IMR-90 (cell line): ENCODE measurements at regions not wholly inside any gene's neighbourhood (a gene's known extent, or its start where the extent isn't known, plus 50 kb on each side); places are given as distances from the start of the nearest gene placed in this dataset.

ENCODE experiments used
- ATAC-seq: fragments of 200-7000 bp; cut with Tn5 transposase; 2 replicates; pipeline ENCODE4 v1.9.1; 2020; ENCODE audit warnings: low read depth, mild to moderate bottlenecking, moderate library complexity
- BruUV-seq: library from RNA; stranded (reverse); fragments of 400-500 nt; replicated peaks from 2 replicates; lab custom pipeline; 2021; lab: Mats Ljungman, UMichigan
- CTCF ChIA-PET: fragments of 300-600 bp; formaldehyde crosslinking; extraction: SDS; loops from one replicate; lab custom pipeline; 2021; ENCODE audit warnings: antibody characterized with exemption; lab: Yijun Ruan, JAX
- POLR2A ChIA-PET: fragments of 300-600 bp; sonication (Branson Sonifier 250); formaldehyde crosslinking; loops from one replicate; lab custom pipeline; 2022; ENCODE audit warnings: antibody characterized with exemption; ENCODE audit not compliant: unreplicated experiment; lab: Charles Lee
- DNase-seq: peaks from one replicate; pipeline ENCODE4 v3.0.0; 2013
- H2AFZ ChIP-seq: replicated peaks from 2 replicates; pipeline ENCODE3; 2013; ENCODE audit warnings: low read length, mild to moderate bottlenecking; ENCODE audit not compliant: poor library complexity
- H2AK5ac ChIP-seq: 2 replicates; pipeline ENCODE4 v1.6.1; 2013; ENCODE audit warnings: low read depth, low read length, inconsistent platforms
- H2AK9ac ChIP-seq: replicated peaks from 2 replicates; pipeline ENCODE3; 2013; ENCODE audit warnings: mild to moderate bottlenecking, low read depth, low read length, moderate library complexity; ENCODE audit not compliant: poor library complexity
- H2BK120ac ChIP-seq: 2 replicates; pipeline ENCODE4 v1.6.1; 2013; ENCODE audit warnings: low read depth, low read length, inconsistent platforms
- H2BK15ac ChIP-seq: 3 replicates; pipeline ENCODE4 v1.6.1; 2013; ENCODE audit warnings: low read depth, low read length, inconsistent platforms
- H2BK20ac ChIP-seq: 2 replicates; pipeline ENCODE4 v1.6.1; 2013; ENCODE audit warnings: low read depth, mild to moderate bottlenecking, inconsistent platforms, low read length, moderate library complexity
- H2BK5ac ChIP-seq: 2 replicates; pipeline ENCODE4 v1.6.1; 2013; ENCODE audit warnings: mild to moderate bottlenecking, low read depth, low read length, inconsistent platforms; ENCODE audit not compliant: poor library complexity, severe bottlenecking
- H3K14ac ChIP-seq: replicated peaks from 2 replicates; pipeline ENCODE4 v1.6.1; 2013; ENCODE audit warnings: low read depth, low read length, inconsistent platforms
- H3K18ac ChIP-seq: 2 replicates; pipeline ENCODE4 v1.6.1; 2013; ENCODE audit warnings: low read depth, low read length, control low read depth
- H3K23ac ChIP-seq: 2 replicates; pipeline ENCODE4 v1.6.1; 2013; ENCODE audit warnings: low read depth, low read length, inconsistent platforms
- H3K27ac ChIP-seq: 2 replicates; pipeline ENCODE4 v1.5.1; 2013; ENCODE audit warnings: mild to moderate bottlenecking, control low read depth, low read length; ENCODE audit not compliant: insufficient read depth
- H3K27me3 ChIP-seq: 2 replicates; pipeline ENCODE4 v1.6.1; 2013; ENCODE audit warnings: low read length; ENCODE audit not compliant: control insufficient read depth, insufficient read depth
- H3K36me3 ChIP-seq: 2 replicates; pipeline ENCODE4 v1.6.1; 2013; ENCODE audit warnings: low read length, mixed read lengths; ENCODE audit not compliant: control insufficient read depth, insufficient read depth
- H3K4ac ChIP-seq: 2 replicates; pipeline ENCODE4 v1.6.1; 2013; ENCODE audit warnings: low read depth, low read length, inconsistent platforms
- H3K4me1 ChIP-seq: 2 replicates; pipeline ENCODE4 v1.6.1; 2013; ENCODE audit warnings: low read length, mixed read lengths; ENCODE audit not compliant: control insufficient read depth, insufficient read depth
- H3K4me2 ChIP-seq: 2 replicates; pipeline ENCODE4 v1.6.1; 2013; ENCODE audit warnings: low read depth, mild to moderate bottlenecking, control low read depth, low read length, moderate library complexity
- H3K4me3 ChIP-seq: 2 replicates; pipeline ENCODE4 v1.5.1; 2013; ENCODE audit warnings: low read depth, mild to moderate bottlenecking, control low read depth, low read length, moderate library complexity; ENCODE audit not compliant: insufficient read depth
- H3K56ac ChIP-seq: 2 replicates; pipeline ENCODE4 v1.6.1; 2013; ENCODE audit warnings: low read length, inconsistent platforms; ENCODE audit not compliant: insufficient read depth; ENCODE audit errors: extremely low read depth
- H3K79me1 ChIP-seq, 2 experiments: 2 replicates each; pipeline ENCODE4 v1.6.1; 2013; ENCODE audit warnings: low read length in 2 of 2, inconsistent platforms in 1 of 2, low read depth in 1 of 2
- H3K9ac ChIP-seq: 2 replicates; pipeline ENCODE4 v1.6.1; 2013; ENCODE audit warnings: low read depth, low read length, control low read depth
- H3K9me1 ChIP-seq: 2 replicates; pipeline ENCODE4 v1.6.1; 2013; ENCODE audit warnings: low read length, inconsistent platforms; ENCODE audit not compliant: insufficient read depth
- H3K9me3 ChIP-seq: 2 replicates; pipeline ENCODE4 v1.6.1; 2013; ENCODE audit warnings: low read length; ENCODE audit not compliant: control insufficient read depth, insufficient read depth
- H4K20me1 ChIP-seq: 2 replicates; pipeline ENCODE4 v1.6.1; 2013; ENCODE audit warnings: low read length, inconsistent platforms; ENCODE audit not compliant: insufficient read depth
- H4K5ac ChIP-seq: 2 replicates; pipeline ENCODE4 v1.6.1; 2013; ENCODE audit warnings: mild to moderate bottlenecking, low read depth, low read length, control low read depth
- H4K8ac ChIP-seq, 2 experiments: 2 replicates each; pipeline ENCODE4 v1.6.1; 2013; ENCODE audit warnings: low read depth in 2 of 2, low read length in 2 of 2, control low read depth in 1 of 2, inconsistent platforms in 1 of 2
- H4K91ac ChIP-seq: 2 replicates; pipeline ENCODE4 v1.6.1; 2013; ENCODE audit warnings: low read depth, low read length, inconsistent platforms; ENCODE audit not compliant: insufficient read depth
- BHLHE40 ChIP-seq: fragments of 150-350 bp; IDR thresholded peaks from 2 replicates; pipeline ENCODE4 v1.6.1; 2016; ENCODE audit warnings: mild to moderate bottlenecking, low read depth, low read length
- RCOR1 ChIP-seq: IDR thresholded peaks from 2 replicates; pipeline ENCODE4 v1.6.1; 2012; ENCODE audit warnings: mild to moderate bottlenecking, low read length, improper control_type of control experiment; ENCODE audit not compliant: insufficient replicate concordance
- SMC3 ChIP-seq: fragments of 150-350 bp; IDR thresholded peaks from 2 replicates; pipeline ENCODE4 v1.6.1; 2016; ENCODE audit warnings: low read depth, mild to moderate bottlenecking, antibody characterized with exemption, low read length, moderate library complexity
- WGBS, 2 experiments: methylation state at CpG; one replicate each; pipeline versions ENCODE4 v1.1.5 to v1.1.7; 2013; ENCODE audit warnings: missing lambda C conversion rate in 2 of 2; ENCODE audit not compliant: insufficient read length in 1 of 2; ENCODE audit errors: extremely low coverage in 2 of 2; 5-methylcytosine and 5-hydroxymethylcytosine counted together
- dilution Hi-C: fragments of 300-500 bp; cut with HindIII; formaldehyde crosslinking; loops from one replicate; pipeline ENCODE4 v1.14.3; 2018; ENCODE audit warnings: low sequenced_read_pairs; ENCODE audit not compliant: unreplicated experiment
- in situ Hi-C: fragments of 300-500 bp; cut with MboI; formaldehyde crosslinking; loops from 3 replicates; pipeline ENCODE4 v1.14.3; 2019; ENCODE audit warnings: low sequenced_read_pairs, inconsistent platforms, mixed read lengths
- intact Hi-C: fragments of 100-400 bp; cut with micrococcal nuclease; formaldehyde crosslinking; loops from 2 replicates; pipeline ENCODE4 v1.10.0; 2022

- Histone ChIP-seq H3K79me1 (no peaks in the 10 kb centered on the region), H3K4me3 (no peak overlapping the region), H3K4ac (no peak overlapping the region), H3K36me3 (no peaks in the 10 kb centered on the region), H3K14ac (no peak overlapping the region; the same call in 1 of the 2 replicates), H3K27me3 (no peaks in the 10 kb centered on the region), H3K18ac (no peak overlapping the region), H3K56ac (no peak overlapping the region), H3K4me1 (peaks cover 2% of the 10 kb centered on the region; the same call in 1 of the 2 replicates), H4K8ac (no peak overlapping the region), H2AK5ac (no peak overlapping the region), H2BK120ac (no peak overlapping the region), H3K27ac (no peak overlapping the region), H4K5ac (no peak overlapping the region), H3K4me2 (no peak overlapping the region), H2BK15ac (no peak overlapping the region; the same call in 2 of the 3 replicates), H3K9me3 (no peaks in the 10 kb centered on the region), H3K9me1 (peaks cover 2% of the 10 kb centered on the region; the same call in 1 of the 2 replicates), H4K20me1 (no peaks in the 10 kb centered on the region), H4K91ac (no peak overlapping the region), H2AK9ac (no peak overlapping the region), H3K23ac (no peak overlapping the region), H3K9ac (no peak overlapping the region), H2BK20ac (no peak overlapping the region), H2BK5ac (no peak overlapping the region), H2AFZ (no peak overlapping the region)
- in situ Hi-C loops (no loop called here), intact Hi-C loops (no loop called here), dilution Hi-C loops (no loop called here)
- TF ChIP-seq BHLHE40, result no peak
- no peak for TF ChIP-seq SMC3
- TF ChIP-seq RCOR1, result no peak
- ATAC-seq (no peak), DNase-seq (no peak)
- POLR2A ChIA-PET, result no interaction called here
- CTCF ChIA-PET, result no interaction called here
- BruUV-seq, result no TSS peak
- no CpG with 5 or more reads among the region's 3 CpGs for WGBS, 2 experiments
Measured at GRCh38 chr18:22482948-22483347, 65.2 kb upstream of the CTAGE1 start.
